H9 (cell line): ENCODE measurements at regions not wholly inside any gene's neighbourhood (a gene's known extent, or its start where the extent isn't known, plus 50 kb on each side); places are given as distances from the start of the nearest gene placed in this dataset.
"Not testable (repeated sequence)": the region's sequence is repeated elsewhere in the genome, so short reads cannot be mapped to it uniquely, and the experiment has no call there.

Experiments used
- DNase-seq: peaks from one replicate; pipeline ENCODE4 v3.0.0-alpha.2; 2017
- H2AFZ ChIP-seq: one replicate; pipeline ENCODE4 v1.6.1; 2013; ENCODE audit warnings: mild to moderate bottlenecking, low read length, control low read depth, moderate library complexity
- H2AK5ac ChIP-seq: 2 replicates; pipeline ENCODE4 v1.6.1; 2013; ENCODE audit warnings: low read length, control low read depth, mixed read lengths; ENCODE audit not compliant: insufficient read length
- H2BK120ac ChIP-seq: one replicate; pipeline ENCODE4 v1.6.1; 2013; ENCODE audit warnings: low read depth, mild to moderate bottlenecking, low read length, control low read depth, inconsistent platforms; ENCODE audit not compliant: poor library complexity, severe bottlenecking
- H2BK12ac ChIP-seq: 2 replicates; pipeline ENCODE4 v1.6.1; 2013; ENCODE audit warnings: low read length, control low read depth, mixed read lengths, low read depth; ENCODE audit not compliant: insufficient read length
- H2BK15ac ChIP-seq: 2 replicates; pipeline ENCODE4 v1.6.1; 2013; ENCODE audit warnings: low read depth, low read length, control low read depth
- H2BK20ac ChIP-seq: one replicate; pipeline ENCODE4 v1.6.1; 2013; ENCODE audit warnings: low read depth, mild to moderate bottlenecking, low read length, control low read depth, inconsistent platforms; ENCODE audit not compliant: poor library complexity, severe bottlenecking
- H2BK5ac ChIP-seq: 2 replicates; pipeline ENCODE4 v1.6.1; 2013; ENCODE audit warnings: low read length, control low read depth, mixed read lengths; ENCODE audit not compliant: insufficient read length
- H3K14ac ChIP-seq: 2 replicates; pipeline ENCODE4 v1.6.1; 2013; ENCODE audit warnings: low read length, control low read depth; ENCODE audit not compliant: insufficient read depth
- H3K18ac ChIP-seq: 2 replicates; pipeline ENCODE4 v1.6.1; 2013; ENCODE audit warnings: low read depth, mild to moderate bottlenecking, mixed read lengths, low read length, control low read depth; ENCODE audit not compliant: insufficient read length
- H3K23ac ChIP-seq: 2 replicates; pipeline ENCODE4 v1.6.1; 2013; ENCODE audit warnings: low read length, control low read depth, mixed read lengths, low read depth; ENCODE audit not compliant: insufficient read length
- H3K23me2 ChIP-seq: 2 replicates; pipeline ENCODE4 v1.6.1; 2013; ENCODE audit warnings: low read depth, mild to moderate bottlenecking, mixed read lengths, low read length, control low read depth; ENCODE audit not compliant: insufficient read length, poor library complexity, severe bottlenecking
- H3K27ac ChIP-seq: 2 replicates; pipeline ENCODE4 v1.5.1; 2013; ENCODE audit warnings: low read length, control low read depth, mixed read lengths, low read depth; ENCODE audit not compliant: insufficient read length
- H3K27me3 ChIP-seq: 2 replicates; pipeline ENCODE4 v1.6.1; 2013; ENCODE audit warnings: low read length, control low read depth, inconsistent platforms; ENCODE audit not compliant: insufficient read depth
- H3K4ac ChIP-seq: 2 replicates; pipeline ENCODE4 v1.6.1; 2013; ENCODE audit warnings: low read depth, mild to moderate bottlenecking, control low read depth, inconsistent platforms, low read length, moderate library complexity
- H3K4me1 ChIP-seq: 2 replicates; pipeline ENCODE4 v1.6.1; 2013; ENCODE audit warnings: low read length, control low read depth, inconsistent platforms; ENCODE audit not compliant: insufficient read depth
- H3K4me2 ChIP-seq: 2 replicates; pipeline ENCODE4 v1.6.1; 2013; ENCODE audit warnings: low read length, control low read depth, mixed read lengths; ENCODE audit not compliant: insufficient read length, insufficient read depth
- H3K56ac ChIP-seq: 2 replicates; pipeline ENCODE4 v1.6.1; 2013; ENCODE audit warnings: low read depth, mild to moderate bottlenecking, mixed read lengths, low read length, control low read depth; ENCODE audit not compliant: insufficient read length
- H3K79me1 ChIP-seq: 2 replicates; pipeline ENCODE4 v1.6.1; 2013; ENCODE audit warnings: low read depth, mild to moderate bottlenecking, moderate library complexity, low read length, control low read depth, inconsistent platforms; ENCODE audit not compliant: insufficient read depth, poor library complexity, severe bottlenecking
- H3K79me2 ChIP-seq: 2 replicates; pipeline ENCODE4 v1.6.1; 2013; ENCODE audit warnings: low read length, control low read depth, inconsistent platforms; ENCODE audit not compliant: insufficient read depth
- H3K9ac ChIP-seq: 2 replicates; pipeline ENCODE4 v1.6.1; 2013; ENCODE audit warnings: low read length, control low read depth, mixed read lengths; ENCODE audit not compliant: insufficient read length; ENCODE audit errors: extremely low read depth
- H3K9me3 ChIP-seq: one replicate; pipeline ENCODE4 v1.6.1; 2013; ENCODE audit warnings: low read depth, low read length, inconsistent platforms; ENCODE audit not compliant: control insufficient read depth
- H3T11ph ChIP-seq: one replicate; pipeline ENCODE4 v1.6.1; 2013; ENCODE audit warnings: mild to moderate bottlenecking, low read length, control low read depth, inconsistent platforms
- H4K20me1 ChIP-seq: one replicate; pipeline ENCODE4 v1.6.1; 2013; ENCODE audit not compliant: control insufficient read depth, insufficient read length, insufficient read depth
- H4K5ac ChIP-seq: 2 replicates; pipeline ENCODE4 v1.6.1; 2013; ENCODE audit warnings: low read depth, mild to moderate bottlenecking, mixed read lengths, low read length, control low read depth; ENCODE audit not compliant: insufficient read length
- H4K8ac ChIP-seq: replicated peaks from 2 replicates; pipeline ENCODE4 v1.6.1; 2013; ENCODE audit warnings: low read length, control low read depth, mixed read lengths, low read depth; ENCODE audit not compliant: insufficient read length
- H4K91ac ChIP-seq: 2 replicates; pipeline ENCODE4 v1.6.1; 2013; ENCODE audit warnings: low read depth, mild to moderate bottlenecking, moderate library complexity, mixed read lengths, low read length, control low read depth; ENCODE audit not compliant: insufficient read length
- H3K27ac Mint-ChIP-seq, 3 experiments: 2 replicates in 2 of 3; 3 replicates in 1 of 3; pipeline ENCODE4 v1.8.0; 2020 to 2021; ENCODE audit warnings: mixed read lengths in 3 of 3, mild to moderate bottlenecking in 1 of 3, moderate library complexity in 1 of 3
- H3K27me3 Mint-ChIP-seq: 2 replicates; pipeline ENCODE4 v1.8.0; 2021; ENCODE audit warnings: low read depth, mild to moderate bottlenecking, moderate library complexity, mixed read lengths
- H3K36me3 Mint-ChIP-seq, 3 experiments: 2 replicates in 2 of 3; 3 replicates in 1 of 3; pipeline ENCODE4 v1.8.0; 2020 to 2021; ENCODE audit warnings: low read depth in 3 of 3, mixed read lengths in 3 of 3; ENCODE audit not compliant: insufficient read depth in 1 of 3
- H3K4me1 Mint-ChIP-seq, 2 experiments: 2 replicates each; pipeline ENCODE4 v1.8.0; 2020; ENCODE audit warnings: mixed read lengths in 2 of 2
- H3K4me3 Mint-ChIP-seq, 2 experiments: 2 replicates in 1 of 2; 3 replicates in 1 of 2; pipeline ENCODE4 v1.8.0; 2020 to 2021; ENCODE audit warnings: mild to moderate bottlenecking in 2 of 2, mixed read lengths in 2 of 2, moderate library complexity in 1 of 2
- H3K9me3 Mint-ChIP-seq, 2 experiments: 2 replicates in 1 of 2; 3 replicates in 1 of 2; pipeline ENCODE4 v1.8.0; 2020; ENCODE audit warnings: mild to moderate bottlenecking in 2 of 2, mixed read lengths in 2 of 2, moderate library complexity in 1 of 2
- WGBS: extraction: QIAGEN DNeasy Blood & Tissue Kit; methylation state at CpG from one replicate; pipeline ENCODE4 v1.1.7; 2013; ENCODE audit warnings: missing lambda C conversion rate, low lambda C conversion rate, mixed read lengths; ENCODE audit not compliant: insufficient read length; ENCODE audit errors: extremely low coverage; 5-methylcytosine and 5-hydroxymethylcytosine counted together
- TF ChIP-seq, protein P1 (sequence below): fragments of 200-600 bp; sonication (generic); conservative IDR thresholded peaks from 3 replicates; pipeline ENCODE4 v1.8.0; 2021; ENCODE audit warnings: antibody characterized with exemption, mild to moderate bottlenecking

DNA sequence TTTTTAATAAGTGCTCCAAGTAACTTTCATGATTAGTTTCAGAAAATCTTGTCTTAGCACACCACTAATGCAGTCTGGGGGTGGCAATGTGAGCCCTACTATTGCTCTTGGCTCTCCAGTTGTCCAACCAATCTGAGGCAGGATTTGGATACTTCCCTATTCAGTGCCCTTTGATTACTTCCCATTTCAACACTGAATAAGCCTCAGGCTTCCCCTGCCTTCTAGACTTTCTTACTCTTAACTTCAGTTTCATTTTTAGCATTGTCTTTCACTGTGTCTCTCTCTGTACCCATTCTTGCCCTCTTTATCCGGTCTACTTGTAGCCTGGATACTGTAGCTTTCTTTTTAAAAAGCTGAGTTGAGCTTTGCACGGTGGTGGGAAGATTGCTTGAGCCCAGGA lies 186.1 kb downstream of the C9orf152 start:
- no peak overlapping the region for H3K4me3 Mint-ChIP-seq
- H3K23ac ChIP-seq, result no peak overlapping the region
- H2AFZ ChIP-seq, result no peak overlapping the region
- H4K5ac ChIP-seq, result no peak overlapping the region
- H3K27me3 ChIP-seq, result no peaks in the 10 kb centered on the region
- no peak overlapping the region for H3K18ac ChIP-seq
- no peaks in the 10 kb centered on the region for H3K27me3 Mint-ChIP-seq
- no peak overlapping the region for H2BK12ac ChIP-seq
- no peaks in the 10 kb centered on the region for H3K36me3 Mint-ChIP-seq
- no peak overlapping the region for H3K4ac ChIP-seq
- WGBS, result no CpG with 5 or more reads among the region's 2 CpGs
- no peaks in the 10 kb centered on the region for H3K4me1 ChIP-seq
- H2BK15ac ChIP-seq, result no peak overlapping the region
- no peaks in the 10 kb centered on the region for H3K9me3 ChIP-seq
- H4K91ac ChIP-seq, result no peak overlapping the region
- no peaks in the 10 kb centered on the region for H3K23me2 ChIP-seq
- H2BK5ac ChIP-seq, result no peak overlapping the region
- no peak overlapping the region for H3K4me2 ChIP-seq
- no peak overlapping the region for H3K27ac ChIP-seq
- H3K79me1 ChIP-seq, result no peaks in the 10 kb centered on the region
- no peak overlapping the region for H2AK5ac ChIP-seq
- no peaks in the 10 kb centered on the region for H4K20me1 ChIP-seq
- H3K79me2 ChIP-seq, result no peaks in the 10 kb centered on the region
- no peaks in the 10 kb centered on the region for H3K9me3 Mint-ChIP-seq
- H3K56ac ChIP-seq, result no peak overlapping the region
- no peak for DNase-seq
- H3K27ac Mint-ChIP-seq, result no peak overlapping the region
- no peak overlapping the region for H3T11ph ChIP-seq
- no peak overlapping the region for H3K14ac ChIP-seq
- H4K8ac ChIP-seq, result no peak overlapping the region
- no peak overlapping the region for H2BK20ac ChIP-seq
- H2BK120ac ChIP-seq, result no peak overlapping the region
- TF ChIP-seq, protein P1, sequence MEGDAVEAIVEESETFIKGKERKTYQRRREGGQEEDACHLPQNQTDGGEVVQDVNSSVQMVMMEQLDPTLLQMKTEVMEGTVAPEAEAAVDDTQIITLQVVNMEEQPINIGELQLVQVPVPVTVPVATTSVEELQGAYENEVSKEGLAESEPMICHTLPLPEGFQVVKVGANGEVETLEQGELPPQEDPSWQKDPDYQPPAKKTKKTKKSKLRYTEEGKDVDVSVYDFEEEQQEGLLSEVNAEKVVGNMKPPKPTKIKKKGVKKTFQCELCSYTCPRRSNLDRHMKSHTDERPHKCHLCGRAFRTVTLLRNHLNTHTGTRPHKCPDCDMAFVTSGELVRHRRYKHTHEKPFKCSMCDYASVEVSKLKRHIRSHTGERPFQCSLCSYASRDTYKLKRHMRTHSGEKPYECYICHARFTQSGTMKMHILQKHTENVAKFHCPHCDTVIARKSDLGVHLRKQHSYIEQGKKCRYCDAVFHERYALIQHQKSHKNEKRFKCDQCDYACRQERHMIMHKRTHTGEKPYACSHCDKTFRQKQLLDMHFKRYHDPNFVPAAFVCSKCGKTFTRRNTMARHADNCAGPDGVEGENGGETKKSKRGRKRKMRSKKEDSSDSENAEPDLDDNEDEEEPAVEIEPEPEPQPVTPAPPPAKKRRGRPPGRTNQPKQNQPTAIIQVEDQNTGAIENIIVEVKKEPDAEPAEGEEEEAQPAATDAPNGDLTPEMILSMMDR, result no peak
- no peak overlapping the region for H3K9ac ChIP-seq
- H3K4me1 Mint-ChIP-seq, result peaks cover 2 to 4% of the 10 kb centered on the region in 2 experiments; a peak in 2 of 4 replicates

DNA sequence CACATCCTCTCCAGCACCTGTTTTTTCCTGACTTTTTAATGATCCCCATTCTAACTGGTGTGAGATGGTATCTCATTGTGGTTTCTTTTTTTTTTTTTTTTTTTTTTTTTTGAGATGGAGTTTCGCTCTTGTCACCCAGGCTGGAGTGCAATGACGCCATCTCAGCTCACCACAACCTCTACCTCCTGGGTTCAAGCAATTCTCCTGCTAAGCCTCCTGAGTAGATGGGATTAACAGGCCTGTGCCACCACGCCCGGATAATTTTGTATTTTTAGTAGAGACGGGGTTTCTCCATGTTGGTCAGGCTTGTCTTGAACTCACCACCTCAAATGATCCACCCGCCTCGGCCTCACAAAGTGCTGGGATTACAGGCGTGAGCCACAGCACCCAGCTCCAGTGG lies 184.7 kb downstream of the C9orf152 start:
- not testable (repeated sequence) for DNase-seq, H2BK120ac ChIP-seq, H3T11ph ChIP-seq, H2BK12ac ChIP-seq, H3K18ac ChIP-seq, H3K36me3 Mint-ChIP-seq, H3K14ac ChIP-seq, H3K27me3 ChIP-seq, H3K23ac ChIP-seq, H3K27ac ChIP-seq, H3K9me3 Mint-ChIP-seq, H3K56ac ChIP-seq, H3K9ac ChIP-seq, H4K5ac ChIP-seq, H4K8ac ChIP-seq, H3K79me1 ChIP-seq, H3K27ac Mint-ChIP-seq, H3K4me1 ChIP-seq, H2AK5ac ChIP-seq, H2BK15ac ChIP-seq, H4K20me1 ChIP-seq, H4K91ac ChIP-seq, H2AFZ ChIP-seq, H3K27me3 Mint-ChIP-seq, H3K23me2 ChIP-seq, H3K79me2 ChIP-seq, H3K9me3 ChIP-seq, H3K4ac ChIP-seq, H2BK5ac ChIP-seq, H3K4me2 ChIP-seq, H2BK20ac ChIP-seq, H3K4me3 Mint-ChIP-seq
- peaks cover 14% of the 10 kb centered on the region in 2 experiments for H3K4me1 Mint-ChIP-seq
- WGBS, result no CpG with 5 or more reads among the region's 8 CpGs
